ENCODE measurements at regions not wholly inside any gene's neighbourhood (a gene's known extent, or its start where the extent isn't known, plus 50 kb on each side); places are given as distances from the start of the nearest gene placed in this dataset.

- DNase-seq (ENCODE audit: extremely low read depth, low read depth), result no peak
- no peak for TF ChIP-seq CTCF (IDR thresholded peaks at IDR 0.05; ENCODE audit: low read depth, low read length, missing control alignments)
- H3K4me3 ChIP-seq (replicated peaks; ENCODE audit: low read depth, low read length), result no peak overlapping the region
Measured at GRCh38 chr7:122206985-122207384, 62.9 kb upstream of the AASS start.

GRCh38 chr7:122203814-122204213, 59.8 kb upstream of the AASS start:
- H3K4me3 ChIP-seq (replicated peaks; ENCODE audit: low read depth, low read length), result no peak overlapping the region
- no peak for DNase-seq (ENCODE audit: extremely low read depth, low read depth)
- TF ChIP-seq CTCF (IDR thresholded peaks at IDR 0.05; ENCODE audit: low read depth, low read length, missing control alignments), result no peak

- TF ChIP-seq CTCF (IDR thresholded peaks at IDR 0.05; ENCODE audit: low read depth, low read length, missing control alignments), result no peak
- no peak for DNase-seq (ENCODE audit: extremely low read depth, low read depth)
Measured at GRCh38 chr7:122200888-122201287, 56.8 kb upstream of the AASS start.

GRCh38 chr7:122199171-122199570, 55.1 kb upstream of the AASS start:
- H3K4me3 ChIP-seq (replicated peaks; ENCODE audit: low read depth, low read length), result no peak overlapping the region
- TF ChIP-seq CTCF (IDR thresholded peaks at IDR 0.05; ENCODE audit: low read depth, low read length, missing control alignments), result no peak

More at GRCh38 chr7:122200888-122201287, 56.8 kb upstream of the AASS start:
- H3K4me3 ChIP-seq (replicated peaks; ENCODE audit: low read depth, low read length), result no peak overlapping the region

GRCh38 chr7:122198581-122198980, 54.5 kb upstream of the AASS start:
- TF ChIP-seq CTCF (IDR thresholded peaks at IDR 0.05; ENCODE audit: low read depth, low read length, missing control alignments), result no peak
- no peak overlapping the region for H3K4me3 ChIP-seq (replicated peaks; ENCODE audit: low read depth, low read length)
- no peak for DNase-seq (ENCODE audit: extremely low read depth, low read depth)

More at GRCh38 chr7:122199171-122199570, 55.1 kb upstream of the AASS start:
- no peak for DNase-seq (ENCODE audit: extremely low read depth, low read depth)
